Astrocyte of the spinal cord (primary cell): ENCODE measurements at regions not wholly inside any gene's neighbourhood (a gene's known extent, or its start where the extent isn't known, plus 50 kb on each side); places are given as distances from the start of the nearest gene placed in this dataset.

Experiments
- DNase-seq: peaks from one replicate; pipeline ENCODE4 v3.0.0; 2011; ENCODE audit warnings: low read depth, low spot score
- H3K4me3 ChIP-seq: 2 replicates; pipeline ENCODE4 v1.5.1; 2011; ENCODE audit warnings: low read depth, mild to moderate bottlenecking, low read length, moderate library complexity
- in situ Hi-C: cut with HindIII; loops from 2 replicates; pipeline ENCODE4 v1.10.0; 2017; ENCODE audit warnings: low sequenced_read_pairs
- TF ChIP-seq, protein P1 (sequence below): IDR thresholded peaks from 2 replicates; pipeline ENCODE4 v1.5.1; 2012; ENCODE audit warnings: low read depth, mild to moderate bottlenecking, low read length, inconsistent platforms

DNA sequence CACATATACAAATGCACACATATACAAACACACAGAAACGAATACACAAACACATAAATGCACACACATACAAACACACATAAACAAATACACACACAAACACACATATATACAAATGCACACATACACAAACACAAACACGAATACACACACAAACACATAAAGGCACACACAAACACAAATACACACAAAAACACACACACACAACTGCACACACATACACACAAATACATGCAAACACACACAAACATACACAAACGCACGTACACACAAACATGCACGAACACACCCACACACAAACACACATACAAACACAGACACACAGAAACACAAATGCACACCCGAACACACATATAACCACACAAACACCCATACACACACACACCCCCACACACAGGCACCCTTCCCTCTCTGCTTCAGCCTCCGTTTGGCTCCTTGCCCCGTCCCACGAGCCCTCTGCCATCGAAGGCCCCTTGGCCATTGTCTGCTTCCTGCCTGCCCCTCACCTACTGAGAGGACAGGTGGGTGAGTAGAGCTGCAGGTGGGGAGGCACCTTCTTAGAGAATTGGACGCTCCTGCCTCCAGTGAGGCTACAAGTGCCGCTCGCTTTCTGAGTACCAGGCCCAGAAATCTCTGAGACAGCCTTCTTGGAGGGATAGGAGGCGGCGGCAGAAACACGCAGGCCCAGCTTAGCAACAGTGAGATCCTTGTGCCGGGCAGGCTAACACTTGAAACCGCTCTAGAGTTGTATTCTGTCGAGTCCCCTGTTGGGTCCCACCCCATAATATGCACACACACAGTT is 331.2 kb downstream of the FOXL1 start:
- in situ Hi-C loops = no loop called here
- DNase-seq = no peak
- TF ChIP-seq, protein P1, sequence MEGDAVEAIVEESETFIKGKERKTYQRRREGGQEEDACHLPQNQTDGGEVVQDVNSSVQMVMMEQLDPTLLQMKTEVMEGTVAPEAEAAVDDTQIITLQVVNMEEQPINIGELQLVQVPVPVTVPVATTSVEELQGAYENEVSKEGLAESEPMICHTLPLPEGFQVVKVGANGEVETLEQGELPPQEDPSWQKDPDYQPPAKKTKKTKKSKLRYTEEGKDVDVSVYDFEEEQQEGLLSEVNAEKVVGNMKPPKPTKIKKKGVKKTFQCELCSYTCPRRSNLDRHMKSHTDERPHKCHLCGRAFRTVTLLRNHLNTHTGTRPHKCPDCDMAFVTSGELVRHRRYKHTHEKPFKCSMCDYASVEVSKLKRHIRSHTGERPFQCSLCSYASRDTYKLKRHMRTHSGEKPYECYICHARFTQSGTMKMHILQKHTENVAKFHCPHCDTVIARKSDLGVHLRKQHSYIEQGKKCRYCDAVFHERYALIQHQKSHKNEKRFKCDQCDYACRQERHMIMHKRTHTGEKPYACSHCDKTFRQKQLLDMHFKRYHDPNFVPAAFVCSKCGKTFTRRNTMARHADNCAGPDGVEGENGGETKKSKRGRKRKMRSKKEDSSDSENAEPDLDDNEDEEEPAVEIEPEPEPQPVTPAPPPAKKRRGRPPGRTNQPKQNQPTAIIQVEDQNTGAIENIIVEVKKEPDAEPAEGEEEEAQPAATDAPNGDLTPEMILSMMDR = no peak
- H3K4me3 ChIP-seq = no peak overlapping the region

DNA sequence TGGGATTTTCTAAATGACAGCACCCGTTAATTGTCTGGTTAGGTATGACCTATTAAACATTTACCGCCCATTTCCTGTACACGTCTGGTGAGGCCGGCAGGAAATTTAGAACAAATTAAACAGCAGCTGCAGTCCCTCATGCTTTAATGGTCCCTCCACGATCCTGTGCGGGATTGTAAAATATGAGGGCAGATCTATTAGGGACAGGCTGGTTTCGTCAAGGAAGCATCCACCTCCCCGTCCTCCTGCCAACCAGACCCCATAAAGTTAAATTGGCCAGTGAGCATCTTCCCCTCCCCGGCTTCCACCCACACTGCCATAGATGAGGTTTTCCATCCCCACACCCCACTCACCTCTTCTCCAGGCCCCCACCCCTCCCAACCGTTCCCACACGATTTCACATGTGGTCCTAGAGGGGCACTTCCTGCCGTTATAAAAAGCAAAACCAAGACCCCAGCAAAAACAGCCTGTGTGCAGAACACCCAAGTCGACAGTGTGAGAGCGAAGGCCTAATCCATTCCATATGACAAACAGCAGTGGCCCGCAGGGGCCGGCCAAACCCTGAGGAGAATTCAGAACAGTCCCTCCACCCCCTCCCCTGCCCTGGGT is 331.9 kb downstream of the FOXL1 start:
- in situ Hi-C loops = no loop called here
- H3K4me3 ChIP-seq = no peak overlapping the region
- TF ChIP-seq, protein P1 = no peak
- DNase-seq = no peak

DNA sequence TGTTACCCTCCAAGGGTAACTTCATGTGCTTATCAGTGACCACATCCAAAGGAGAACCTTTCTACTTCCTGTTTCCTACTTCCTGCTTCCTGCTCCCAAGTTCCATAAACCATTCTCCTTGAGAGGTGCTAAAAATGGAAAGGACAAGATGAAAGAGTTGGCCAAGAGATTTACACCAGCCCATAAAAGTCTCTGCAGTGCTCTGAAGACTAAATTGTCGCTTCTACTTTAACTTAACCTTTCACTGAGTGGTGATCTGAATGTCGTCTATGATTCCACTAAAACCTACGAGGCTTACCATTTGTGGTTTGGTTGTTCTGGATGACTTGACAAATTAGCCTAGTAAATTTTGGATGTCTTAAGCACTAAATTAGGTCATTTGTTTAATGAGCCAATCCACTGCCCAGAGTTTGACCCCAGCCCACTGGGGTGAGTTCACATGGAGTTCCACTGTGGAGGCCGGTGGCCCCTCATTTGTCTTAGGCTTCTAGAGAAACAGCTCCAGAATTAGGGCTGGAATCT is 333.1 kb downstream of the FOXL1 start:
- in situ Hi-C loops = no loop called here
- H3K4me3 ChIP-seq = no peak overlapping the region
- no peak for DNase-seq
- TF ChIP-seq, protein P1 = no peak

DNA sequence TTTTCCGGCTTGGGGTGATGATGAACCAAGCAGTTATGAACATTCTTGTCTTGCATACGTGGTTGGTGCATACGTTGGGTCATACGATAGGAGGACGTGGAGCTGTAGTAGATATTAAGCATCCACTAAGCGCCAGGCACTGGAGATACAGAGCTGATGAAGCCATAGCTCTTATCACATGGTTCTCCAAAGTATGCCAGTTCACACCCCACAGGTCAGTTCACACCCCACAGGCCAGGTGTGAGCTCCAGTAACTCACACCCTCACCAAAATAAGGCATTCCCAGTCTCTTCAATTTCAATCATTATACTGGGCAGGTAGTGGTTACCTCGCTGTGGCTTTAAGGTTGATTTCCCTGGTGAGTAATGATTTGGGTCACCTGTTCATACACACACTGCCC is 335.5 kb downstream of the FOXL1 start:
- TF ChIP-seq, protein P1 = no peak
- in situ Hi-C loops = no loop called here
- no peak overlapping the region for H3K4me3 ChIP-seq
- no peak for DNase-seq

DNA sequence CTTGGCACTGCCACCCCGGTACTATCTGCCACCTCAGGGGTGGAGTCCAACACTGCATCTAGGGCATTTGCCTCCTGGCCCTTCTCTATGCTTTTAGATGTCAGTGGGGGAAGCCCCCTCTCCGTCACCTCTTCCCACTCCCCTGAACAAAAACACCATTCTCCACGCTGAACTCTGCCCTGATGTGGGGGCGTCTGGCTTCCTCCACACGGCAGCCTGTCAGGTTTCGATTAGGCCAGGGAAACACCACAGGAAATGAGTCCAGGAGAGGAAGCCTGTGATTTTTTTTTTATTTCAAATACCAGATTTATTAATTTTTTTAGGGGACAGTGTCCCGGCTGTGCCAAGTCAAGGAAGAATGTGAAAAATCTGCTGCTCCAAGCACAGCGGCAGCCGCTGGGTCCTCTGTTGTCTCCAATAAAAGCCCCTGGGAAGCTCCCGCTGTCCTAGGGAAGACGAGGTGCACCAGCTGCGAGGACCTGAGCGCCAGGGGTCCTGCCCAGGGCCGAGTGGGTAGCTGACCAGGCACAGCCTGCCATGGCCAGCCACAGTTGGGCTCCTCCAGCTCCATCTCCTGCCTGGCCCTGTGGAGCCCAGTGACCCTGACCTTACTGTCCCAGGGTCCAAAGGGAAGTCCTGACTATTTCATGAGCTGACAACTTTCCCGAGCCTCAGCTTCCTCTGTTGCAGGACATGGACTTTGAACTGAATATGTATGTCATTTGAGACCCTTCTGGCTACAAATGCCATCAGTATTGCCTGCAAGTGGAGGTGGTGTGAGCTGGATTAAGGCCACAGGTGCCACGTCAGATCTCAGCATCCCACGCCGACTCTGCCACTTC is 336.7 kb downstream of the FOXL1 start:
- no peak for DNase-seq
- no peak overlapping the region for H3K4me3 ChIP-seq
- TF ChIP-seq, protein P1 = no peak
- in situ Hi-C loops = no loop called here

DNA sequence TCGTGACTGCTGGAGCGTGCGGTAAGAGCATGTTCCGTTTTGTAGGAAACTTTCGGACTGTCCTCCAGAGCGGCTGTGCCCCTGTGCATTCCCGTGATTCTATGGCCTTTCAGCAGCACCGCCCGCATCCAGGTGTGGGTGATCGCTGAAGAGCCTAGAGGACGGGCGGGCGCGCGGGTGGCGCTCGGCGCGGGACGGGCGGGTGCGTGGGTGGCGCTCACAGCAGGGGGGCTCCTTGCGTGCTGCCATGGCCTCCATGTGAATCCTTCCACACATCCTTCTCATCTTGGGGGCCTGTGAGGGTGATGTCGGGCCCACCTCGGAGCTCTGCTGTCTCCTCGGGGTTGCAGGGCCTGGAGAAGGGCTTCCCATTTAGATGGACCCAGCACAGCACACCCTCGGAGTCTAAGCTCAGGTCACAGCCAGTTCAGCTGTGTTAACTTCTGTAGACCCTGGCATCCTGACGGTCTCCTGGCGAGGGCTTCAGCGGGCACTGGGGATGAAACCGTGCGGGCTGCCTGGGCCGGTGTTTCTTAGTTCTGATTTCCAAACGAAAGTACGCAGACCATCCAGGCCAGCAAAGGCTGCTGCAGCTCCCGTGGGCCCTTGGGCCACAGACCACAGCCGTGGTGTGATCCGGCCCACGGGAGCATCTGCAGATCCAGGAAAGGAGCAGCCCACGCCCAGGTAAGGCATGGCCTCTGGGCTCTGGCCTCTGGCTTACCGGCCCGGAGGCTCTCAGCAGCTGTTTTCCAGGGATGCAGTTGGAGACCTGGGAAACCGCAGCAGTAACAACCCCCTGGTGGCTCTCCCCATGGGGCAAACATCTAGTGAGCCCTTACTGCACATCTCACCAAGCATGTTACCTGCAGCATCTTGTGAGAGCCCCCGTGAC is 339.4 kb downstream of the FOXL1 start:
- TF ChIP-seq, protein P1 = no peak
- DNase-seq = no peak
- H3K4me3 ChIP-seq = no peak overlapping the region
- in situ Hi-C loops = no loop called here
